NT2/D1 (cell line): ENCODE measurements at regions not wholly inside any gene's neighbourhood (a gene's known extent, or its start where the extent isn't known, plus 50 kb on each side); places are given as distances from the start of the nearest gene placed in this dataset.
"Not testable (repeated sequence)": the region's sequence is repeated elsewhere in the genome, so short reads cannot be mapped to it uniquely, and the experiment has no call there.

ENCODE experiments used
- DNase-seq: peaks from one replicate; pipeline ENCODE4 v3.0.0-alpha.2; 2011; ENCODE audit warnings: low read depth, low spot score
- H3K27me3 ChIP-seq: 2 replicates; pipeline ENCODE4 v1.6.0; 2011; ENCODE audit warnings: mild to moderate bottlenecking; ENCODE audit not compliant: insufficient read length, insufficient read depth
- H3K36me3 ChIP-seq: 2 replicates; pipeline ENCODE4 v1.6.1; 2011; ENCODE audit warnings: mild to moderate bottlenecking, low read length, mixed read lengths; ENCODE audit not compliant: insufficient read depth, insufficient read length
- H3K4me1 ChIP-seq: 2 replicates; pipeline ENCODE4 v1.5.1; 2011; ENCODE audit not compliant: insufficient read depth, insufficient read length
- H3K4me3 ChIP-seq: 2 replicates; pipeline ENCODE4 v1.5.1; 2011; ENCODE audit warnings: low read depth; ENCODE audit not compliant: insufficient read length
- H3K9ac ChIP-seq: 2 replicates; pipeline ENCODE4 v1.6.0; 2011; ENCODE audit warnings: low read depth; ENCODE audit not compliant: insufficient read length
- H3K9me3 ChIP-seq: 2 replicates; pipeline ENCODE4 v1.5.1; 2011; ENCODE audit warnings: mild to moderate bottlenecking, low read length; ENCODE audit not compliant: insufficient read depth
- SUZ12 ChIP-seq: IDR thresholded peaks from 2 replicates; pipeline ENCODE4 v1.6.1; 2011; ENCODE audit not compliant: insufficient read length, insufficient read depth; ENCODE audit errors: extremely low read depth
- YY1 ChIP-seq: IDR thresholded peaks from 2 replicates; pipeline ENCODE4 v1.6.1; 2011; ENCODE audit not compliant: insufficient read length, insufficient read depth
- ZNF274 ChIP-seq: IDR thresholded peaks from 2 replicates; pipeline ENCODE4 v1.6.1; 2011; ENCODE audit warnings: mild to moderate bottlenecking, low read depth, low read length

GRCh38 chr10:109773288-109774120, 149.8 kb downstream of the XPNPEP1 start:
- no peaks in the 10 kb centered on the region for H3K36me3 ChIP-seq
- H3K9me3 ChIP-seq: no peaks in the 10 kb centered on the region; the same call in 1 of the 2 replicates
- TF ChIP-seq YY1 (no peak), SUZ12 (no peak), ZNF274 (no peak)
- H3K4me3 ChIP-seq: no peak overlapping the region
- no peak overlapping the region for H3K9ac ChIP-seq
- H3K27me3 ChIP-seq: no peaks in the 10 kb centered on the region
- H3K4me1 ChIP-seq: no peaks in the 10 kb centered on the region
- DNase-seq: peak; percentile 13

- no peaks in the 10 kb centered on the region for H3K36me3 ChIP-seq
- no peak overlapping the region for H3K4me3 ChIP-seq
- H3K4me1 ChIP-seq: no peaks in the 10 kb centered on the region
- H3K9me3 ChIP-seq: no peaks in the 10 kb centered on the region; the same call in 1 of the 2 replicates
- TF ChIP-seq ZNF274 (no peak), SUZ12 (no peak), YY1 (no peak)
- no peaks in the 10 kb centered on the region for H3K27me3 ChIP-seq
- DNase-seq: no peak
- no peak overlapping the region for H3K9ac ChIP-seq
Measured at GRCh38 chr10:109770663-109771062, 152.6 kb downstream of the XPNPEP1 start.

- H3K36me3 ChIP-seq: no peaks in the 10 kb centered on the region
- no peak for DNase-seq
- H3K9me3 ChIP-seq: no peaks in the 10 kb centered on the region; the same call in 1 of the 2 replicates
- no peak for TF ChIP-seq ZNF274
- no peak for TF ChIP-seq SUZ12
- TF ChIP-seq YY1: no peak
- no peaks in the 10 kb centered on the region for H3K27me3 ChIP-seq
- H3K9ac ChIP-seq: no peak overlapping the region
- no peak overlapping the region for H3K4me3 ChIP-seq
- H3K4me1 ChIP-seq: no peaks in the 10 kb centered on the region
Measured at GRCh38 chr10:109769966-109770365, 153.3 kb downstream of the XPNPEP1 start.

DNA sequence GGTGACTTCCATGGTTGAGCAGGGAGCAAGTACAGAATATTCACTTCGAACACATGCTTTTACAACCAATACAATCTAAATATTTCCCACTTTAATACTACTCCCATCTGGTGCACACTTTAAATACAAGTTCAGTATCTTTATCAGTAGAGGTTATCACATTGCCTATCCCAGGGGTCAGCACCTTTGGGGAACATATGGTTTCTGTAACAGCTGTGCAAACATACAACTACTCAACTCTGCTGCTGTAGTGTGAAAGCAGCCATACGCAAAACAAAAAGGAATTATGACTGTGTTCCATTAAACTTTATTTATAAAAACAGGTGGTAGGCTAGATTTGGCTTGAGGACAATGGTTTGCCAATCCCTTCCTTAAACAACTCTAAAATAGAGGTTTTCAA, 157.5 kb downstream of the XPNPEP1 start:
- Histone ChIP-seq H3K4me1 (no peaks in the 10 kb centered on the region), H3K9me3 (no peaks in the 10 kb centered on the region), H3K36me3 (no peaks in the 10 kb centered on the region), H3K4me3 (no peak overlapping the region), H3K27me3 (no peaks in the 10 kb centered on the region), H3K9ac (no peak overlapping the region)
- no peak for TF ChIP-seq YY1
- no peak for TF ChIP-seq SUZ12
- no peak for TF ChIP-seq ZNF274
- no peak for DNase-seq

DNA sequence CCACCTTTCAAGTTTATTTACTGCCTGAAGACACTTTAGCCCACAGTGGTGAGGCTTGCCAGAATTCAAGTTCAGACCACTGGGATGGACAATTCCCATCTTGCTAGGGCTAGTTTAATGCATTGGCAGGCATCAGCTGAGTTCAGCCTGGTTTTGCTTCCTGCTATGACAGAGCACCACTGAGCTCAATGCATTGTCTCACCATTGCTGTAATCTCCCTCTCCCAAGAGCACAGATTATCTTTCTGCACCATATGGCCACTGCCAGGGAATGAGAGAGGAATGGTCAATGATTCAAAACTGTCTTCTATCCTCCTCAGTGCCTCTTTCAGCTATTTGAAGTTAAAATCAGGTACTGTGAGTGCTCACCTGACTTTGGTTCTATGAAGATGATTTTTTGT, 160.8 kb downstream of the XPNPEP1 start:
- Histone ChIP-seq H3K9ac (no peak overlapping the region), H3K4me1 (no peaks in the 10 kb centered on the region), H3K36me3 (no peaks in the 10 kb centered on the region), H3K27me3 (no peaks in the 10 kb centered on the region), H3K4me3 (no peak overlapping the region), H3K9me3 (no peaks in the 10 kb centered on the region)
- no peak for DNase-seq
- no peak for TF ChIP-seq ZNF274
- TF ChIP-seq YY1: no peak
- TF ChIP-seq SUZ12: no peak

GRCh38 chr10:109757670-109758069, 165.6 kb downstream of the XPNPEP1 start:
- H3K27me3 ChIP-seq, H3K9ac ChIP-seq, H3K36me3 ChIP-seq, H3K4me1 ChIP-seq, H3K9me3 ChIP-seq, H3K4me3 ChIP-seq: not testable (repeated sequence)
- peak; percentile 9 for DNase-seq

GRCh38 chr10:109746861-109747260, 176.4 kb downstream of the XPNPEP1 start:
- Histone ChIP-seq H3K4me1 (no peaks in the 10 kb centered on the region), H3K27me3 (no peaks in the 10 kb centered on the region), H3K9me3 (no peaks in the 10 kb centered on the region), H3K9ac (no peak overlapping the region), H3K4me3 (no peak overlapping the region), H3K36me3 (no peaks in the 10 kb centered on the region)
- no peak for DNase-seq
- no peak for TF ChIP-seq YY1
- TF ChIP-seq ZNF274: no peak
- TF ChIP-seq SUZ12: no peak
